ENCODE measurements at regions not wholly inside any gene's neighbourhood (a gene's known extent, or its start where the extent isn't known, plus 50 kb on each side); places are given as distances from the start of the nearest gene placed in this dataset.

DNA sequence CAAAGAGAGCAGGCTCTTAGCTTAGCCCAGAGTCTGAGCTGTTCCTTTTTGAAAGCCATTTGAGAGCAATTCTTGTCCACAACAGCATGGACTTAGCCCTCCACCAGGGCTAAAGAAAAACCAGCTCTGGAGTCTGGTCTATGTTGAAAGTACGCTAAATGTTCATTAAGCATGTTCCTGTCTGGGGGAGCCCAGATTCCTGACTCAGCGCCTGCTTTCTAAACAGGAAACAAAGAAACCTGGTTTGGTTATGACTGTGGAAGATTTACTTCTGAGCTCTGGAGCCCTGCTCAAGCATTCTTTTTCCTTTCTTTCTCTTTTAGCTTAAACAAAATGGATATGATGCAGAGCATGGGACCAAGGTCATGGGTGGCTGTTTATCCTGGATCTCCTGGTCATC, 279.8 kb downstream of the RBM43 start:
- Histone ChIP-seq H3K4me2 (ENCODE audit: low read length) (no peak overlapping the region), H3K9me2 (ENCODE audit: insufficient read depth) (no peaks in the 10 kb centered on the region), H3K27ac (ENCODE audit: low read depth, low read length) (no peak overlapping the region), H3K9ac (ENCODE audit: low read length) (no peak overlapping the region), H3K9me3 (ENCODE audit: control insufficient read depth in 1 of 2, insufficient read depth in 1 of 2, low read depth in 1 of 2, low read length in 2 of 2) (no peaks in the 10 kb centered on the region), H4K20me1 (ENCODE audit: insufficient read depth) (no peaks in the 10 kb centered on the region), H3K4me3 (replicated peaks in 1 of 2; ENCODE audit: low read depth in 1 of 2, low read length in 2 of 2) (no peak overlapping the region), H3K27me3 (ENCODE audit: insufficient read depth, low read length) (no peaks in the 10 kb centered on the region), H2AFZ (ENCODE audit: low read depth, low read length, poor library complexity, severe bottlenecking) (no peak overlapping the region), H3K4me1 (ENCODE audit: control insufficient read depth in 1 of 2, insufficient read depth in 2 of 2, low read length in 2 of 2) (no peaks in the 10 kb centered on the region), H3K36me3 (ENCODE audit: control insufficient read depth in 1 of 2, insufficient read depth in 2 of 2, low read length in 2 of 2) (no peaks in the 10 kb centered on the region), H3K79me2 (ENCODE audit: insufficient read depth, low read length) (no peaks in the 10 kb centered on the region)
- intact Hi-C loops (cut with micrococcal nuclease) = no loop called here
- RAD21 ChIA-PET (ENCODE audit: low non-redundant PET in 1 of 2, low total read pairs in 2 of 2, uncharacterized antibody in 2 of 2, unreplicated experiment in 2 of 2) = no interaction called here
- BruUV-seq (replicated peaks) = no TSS peak
- POLR2A ChIA-PET = no interaction called here
- ATAC-seq (no peak), DNase-seq (ENCODE audit: low read depth, low spot score) (no peak)
- CTCF ChIA-PET = no interaction called here
- TF ChIP-seq YY1 (IDR thresholded peaks at IDR 0.05; ENCODE audit: extremely low read depth, insufficient replicate concordance, low read depth, low read length) (no peak), SRF (IDR thresholded peaks at IDR 0.05; ENCODE audit: low read depth) (no peak), FOSL1 (IDR thresholded peaks at IDR 0.05; ENCODE audit: low read depth) (no peak), EZH2phosphoT487 (IDR thresholded peaks at IDR 0.05; ENCODE audit: borderline replicate concordance) (no peak), ELF1 (IDR thresholded peaks at IDR 0.05; ENCODE audit: borderline replicate concordance, low read depth) (no peak), CEBPB (IDR thresholded peaks at IDR 0.05; ENCODE audit: low read depth) (no peak), ZFX (IDR thresholded peaks at IDR 0.05) (no peak), EZH2 (IDR thresholded peaks at IDR 0.05) (no peak), SIN3A (IDR thresholded peaks at IDR 0.05; ENCODE audit: low read depth) (no peak), SP1 (IDR thresholded peaks at IDR 0.05; ENCODE audit: low read depth) (no peak), TCF7L2 (IDR thresholded peaks at IDR 0.05; ENCODE audit: borderline replicate concordance, extremely low read depth, insufficient read depth, insufficient read length) (no peak)
- TF ChIP-seq, protein P1, sequence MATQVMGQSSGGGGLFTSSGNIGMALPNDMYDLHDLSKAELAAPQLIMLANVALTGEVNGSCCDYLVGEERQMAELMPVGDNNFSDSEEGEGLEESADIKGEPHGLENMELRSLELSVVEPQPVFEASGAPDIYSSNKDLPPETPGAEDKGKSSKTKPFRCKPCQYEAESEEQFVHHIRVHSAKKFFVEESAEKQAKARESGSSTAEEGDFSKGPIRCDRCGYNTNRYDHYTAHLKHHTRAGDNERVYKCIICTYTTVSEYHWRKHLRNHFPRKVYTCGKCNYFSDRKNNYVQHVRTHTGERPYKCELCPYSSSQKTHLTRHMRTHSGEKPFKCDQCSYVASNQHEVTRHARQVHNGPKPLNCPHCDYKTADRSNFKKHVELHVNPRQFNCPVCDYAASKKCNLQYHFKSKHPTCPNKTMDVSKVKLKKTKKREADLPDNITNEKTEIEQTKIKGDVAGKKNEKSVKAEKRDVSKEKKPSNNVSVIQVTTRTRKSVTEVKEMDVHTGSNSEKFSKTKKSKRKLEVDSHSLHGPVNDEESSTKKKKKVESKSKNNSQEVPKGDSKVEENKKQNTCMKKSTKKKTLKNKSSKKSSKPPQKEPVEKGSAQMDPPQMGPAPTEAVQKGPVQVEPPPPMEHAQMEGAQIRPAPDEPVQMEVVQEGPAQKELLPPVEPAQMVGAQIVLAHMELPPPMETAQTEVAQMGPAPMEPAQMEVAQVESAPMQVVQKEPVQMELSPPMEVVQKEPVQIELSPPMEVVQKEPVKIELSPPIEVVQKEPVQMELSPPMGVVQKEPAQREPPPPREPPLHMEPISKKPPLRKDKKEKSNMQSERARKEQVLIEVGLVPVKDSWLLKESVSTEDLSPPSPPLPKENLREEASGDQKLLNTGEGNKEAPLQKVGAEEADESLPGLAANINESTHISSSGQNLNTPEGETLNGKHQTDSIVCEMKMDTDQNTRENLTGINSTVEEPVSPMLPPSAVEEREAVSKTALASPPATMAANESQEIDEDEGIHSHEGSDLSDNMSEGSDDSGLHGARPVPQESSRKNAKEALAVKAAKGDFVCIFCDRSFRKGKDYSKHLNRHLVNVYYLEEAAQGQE (IDR thresholded peaks at IDR 0.05; ENCODE audit: low read depth) = no peak
- TF ChIP-seq, protein P2, sequence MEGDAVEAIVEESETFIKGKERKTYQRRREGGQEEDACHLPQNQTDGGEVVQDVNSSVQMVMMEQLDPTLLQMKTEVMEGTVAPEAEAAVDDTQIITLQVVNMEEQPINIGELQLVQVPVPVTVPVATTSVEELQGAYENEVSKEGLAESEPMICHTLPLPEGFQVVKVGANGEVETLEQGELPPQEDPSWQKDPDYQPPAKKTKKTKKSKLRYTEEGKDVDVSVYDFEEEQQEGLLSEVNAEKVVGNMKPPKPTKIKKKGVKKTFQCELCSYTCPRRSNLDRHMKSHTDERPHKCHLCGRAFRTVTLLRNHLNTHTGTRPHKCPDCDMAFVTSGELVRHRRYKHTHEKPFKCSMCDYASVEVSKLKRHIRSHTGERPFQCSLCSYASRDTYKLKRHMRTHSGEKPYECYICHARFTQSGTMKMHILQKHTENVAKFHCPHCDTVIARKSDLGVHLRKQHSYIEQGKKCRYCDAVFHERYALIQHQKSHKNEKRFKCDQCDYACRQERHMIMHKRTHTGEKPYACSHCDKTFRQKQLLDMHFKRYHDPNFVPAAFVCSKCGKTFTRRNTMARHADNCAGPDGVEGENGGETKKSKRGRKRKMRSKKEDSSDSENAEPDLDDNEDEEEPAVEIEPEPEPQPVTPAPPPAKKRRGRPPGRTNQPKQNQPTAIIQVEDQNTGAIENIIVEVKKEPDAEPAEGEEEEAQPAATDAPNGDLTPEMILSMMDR (IDR thresholded peaks at IDR 0.05 in 2 of 3, conservative IDR thresholded peaks at IDR 0.05 in 1 of 3; ENCODE audit: borderline replicate concordance in 1 of 3, insufficient read depth in 1 of 3, low read depth in 2 of 3, low read length in 2 of 3) = no peak
- TF ChIP-seq, protein P3, sequence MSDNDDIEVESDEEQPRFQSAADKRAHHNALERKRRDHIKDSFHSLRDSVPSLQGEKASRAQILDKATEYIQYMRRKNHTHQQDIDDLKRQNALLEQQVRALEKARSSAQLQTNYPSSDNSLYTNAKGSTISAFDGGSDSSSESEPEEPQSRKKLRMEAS (IDR thresholded peaks at IDR 0.05) = no peak
- TF ChIP-seq, protein P4, sequence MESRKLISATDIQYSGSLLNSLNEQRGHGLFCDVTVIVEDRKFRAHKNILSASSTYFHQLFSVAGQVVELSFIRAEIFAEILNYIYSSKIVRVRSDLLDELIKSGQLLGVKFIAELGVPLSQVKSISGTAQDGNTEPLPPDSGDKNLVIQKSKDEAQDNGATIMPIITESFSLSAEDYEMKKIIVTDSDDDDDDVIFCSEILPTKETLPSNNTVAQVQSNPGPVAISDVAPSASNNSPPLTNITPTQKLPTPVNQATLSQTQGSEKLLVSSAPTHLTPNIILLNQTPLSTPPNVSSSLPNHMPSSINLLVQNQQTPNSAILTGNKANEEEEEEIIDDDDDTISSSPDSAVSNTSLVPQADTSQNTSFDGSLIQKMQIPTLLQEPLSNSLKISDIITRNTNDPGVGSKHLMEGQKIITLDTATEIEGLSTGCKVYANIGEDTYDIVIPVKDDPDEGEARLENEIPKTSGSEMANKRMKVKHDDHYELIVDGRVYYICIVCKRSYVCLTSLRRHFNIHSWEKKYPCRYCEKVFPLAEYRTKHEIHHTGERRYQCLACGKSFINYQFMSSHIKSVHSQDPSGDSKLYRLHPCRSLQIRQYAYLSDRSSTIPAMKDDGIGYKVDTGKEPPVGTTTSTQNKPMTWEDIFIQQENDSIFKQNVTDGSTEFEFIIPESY (IDR thresholded peaks at IDR 0.05; ENCODE audit: extremely low read depth, insufficient replicate concordance, low read length) = no peak
- TF ChIP-seq, protein P5, sequence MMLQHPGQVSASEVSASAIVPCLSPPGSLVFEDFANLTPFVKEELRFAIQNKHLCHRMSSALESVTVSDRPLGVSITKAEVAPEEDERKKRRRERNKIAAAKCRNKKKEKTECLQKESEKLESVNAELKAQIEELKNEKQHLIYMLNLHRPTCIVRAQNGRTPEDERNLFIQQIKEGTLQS (IDR thresholded peaks at IDR 0.05) = no peak
